HG03432 (cell line): ENCODE measurements at regions not wholly inside any gene's neighbourhood (a gene's known extent, or its start where the extent isn't known, plus 50 kb on each side); places are given as distances from the start of the nearest gene placed in this dataset.

Source experiments
- ATAC-seq: cut with Tn5 transposase; IDR thresholded peaks from one replicate; pipeline ENCODE4 v1.9.1; 2021; ENCODE audit warnings: mild to moderate bottlenecking, moderate library complexity; ENCODE audit not compliant: unreplicated experiment

DNA sequence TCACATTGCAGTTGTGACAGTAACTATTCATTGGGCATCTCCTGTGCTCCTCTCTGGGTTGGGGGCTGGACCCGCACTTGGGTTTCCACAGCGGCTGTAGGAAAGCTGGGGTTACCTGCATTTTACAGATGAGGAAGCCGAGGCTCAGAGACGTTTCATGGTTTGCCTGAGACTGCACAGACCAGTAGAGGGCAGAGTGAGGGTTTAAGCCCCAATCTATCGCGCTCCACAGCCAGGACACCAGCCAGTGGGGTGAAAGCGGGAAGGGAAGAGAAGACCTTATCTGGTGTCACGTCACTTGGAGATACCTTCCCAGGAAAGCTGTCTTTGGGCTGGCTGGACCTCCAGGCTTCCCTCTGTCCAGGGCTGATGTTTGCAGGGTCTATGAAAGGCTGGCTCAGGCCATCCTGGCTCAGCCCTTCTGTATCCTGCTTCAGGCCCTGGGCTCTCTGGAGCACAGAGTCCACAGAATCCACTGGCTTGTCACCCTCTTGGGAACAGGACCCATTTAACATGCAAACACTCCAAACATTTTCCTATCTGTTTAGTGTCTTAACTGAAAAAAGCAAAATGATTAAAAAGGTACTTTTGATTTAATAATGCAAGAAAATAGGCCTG is 167.7 kb downstream of the EMX2 start:
- ATAC-seq, result no peak

DNA sequence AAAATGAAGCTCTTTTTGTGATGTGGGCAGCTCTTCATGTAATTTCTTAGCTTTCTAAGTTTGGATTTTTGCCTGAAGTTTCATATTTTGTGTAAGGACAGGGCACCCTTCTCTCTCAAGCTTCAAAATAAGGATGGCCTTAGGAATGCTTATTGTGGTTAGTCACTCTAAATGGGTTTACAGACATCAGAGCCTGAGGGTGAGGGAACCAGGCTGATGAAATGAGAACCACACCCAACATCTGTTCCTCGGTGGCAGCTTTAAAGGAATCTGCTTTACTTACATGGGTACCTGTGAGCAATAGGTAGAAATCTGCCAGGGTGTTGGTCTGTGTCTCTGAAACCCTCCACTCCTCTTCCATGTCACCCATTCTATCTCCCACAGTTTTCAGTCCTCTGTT is 174.3 kb downstream of the EMX2 start:
- ATAC-seq, result no peak

DNA sequence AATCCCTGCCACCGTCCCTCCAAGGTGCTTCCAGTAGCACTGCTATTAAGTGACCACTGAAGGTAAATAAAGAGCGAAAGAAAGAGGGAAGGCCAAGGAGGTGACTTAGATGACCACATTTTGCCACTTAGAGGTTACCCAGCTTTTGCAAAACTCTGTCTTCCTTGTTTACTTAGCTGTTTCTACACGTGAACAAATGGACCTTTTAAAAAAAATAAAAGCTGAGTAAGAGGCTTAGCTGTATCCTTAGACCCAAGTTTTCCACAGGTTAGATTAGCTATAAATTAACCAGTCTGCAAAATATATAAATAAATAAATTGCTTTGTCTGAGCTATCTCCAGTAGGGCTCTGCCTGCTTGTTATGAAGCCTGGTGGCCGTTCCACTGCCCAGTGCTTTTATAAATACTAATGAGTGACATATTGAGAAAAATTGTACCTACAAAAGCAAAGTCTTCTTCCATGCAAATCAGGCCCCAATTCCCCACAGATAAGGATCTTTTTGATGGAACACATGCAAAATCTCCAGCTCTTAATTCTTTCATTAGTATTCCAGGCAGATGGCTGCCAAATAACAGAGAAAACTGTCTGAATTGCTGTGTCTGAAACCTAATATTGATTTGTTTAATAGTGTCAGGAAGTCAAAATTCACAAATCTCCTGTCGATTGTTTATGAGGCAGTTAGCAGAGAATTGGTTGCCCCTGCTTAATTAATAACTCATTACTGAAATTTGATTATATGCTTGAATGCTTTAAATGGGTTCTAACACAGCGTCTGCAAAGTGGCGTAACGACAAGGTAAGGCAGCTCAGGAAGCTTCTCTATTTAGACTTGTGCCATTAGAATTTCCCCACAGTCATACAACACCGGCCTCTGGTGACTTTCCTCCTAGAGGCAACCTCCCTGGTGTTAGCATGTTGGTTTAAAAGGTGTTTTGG is 176.7 kb downstream of the EMX2 start:
- no peak for ATAC-seq

DNA sequence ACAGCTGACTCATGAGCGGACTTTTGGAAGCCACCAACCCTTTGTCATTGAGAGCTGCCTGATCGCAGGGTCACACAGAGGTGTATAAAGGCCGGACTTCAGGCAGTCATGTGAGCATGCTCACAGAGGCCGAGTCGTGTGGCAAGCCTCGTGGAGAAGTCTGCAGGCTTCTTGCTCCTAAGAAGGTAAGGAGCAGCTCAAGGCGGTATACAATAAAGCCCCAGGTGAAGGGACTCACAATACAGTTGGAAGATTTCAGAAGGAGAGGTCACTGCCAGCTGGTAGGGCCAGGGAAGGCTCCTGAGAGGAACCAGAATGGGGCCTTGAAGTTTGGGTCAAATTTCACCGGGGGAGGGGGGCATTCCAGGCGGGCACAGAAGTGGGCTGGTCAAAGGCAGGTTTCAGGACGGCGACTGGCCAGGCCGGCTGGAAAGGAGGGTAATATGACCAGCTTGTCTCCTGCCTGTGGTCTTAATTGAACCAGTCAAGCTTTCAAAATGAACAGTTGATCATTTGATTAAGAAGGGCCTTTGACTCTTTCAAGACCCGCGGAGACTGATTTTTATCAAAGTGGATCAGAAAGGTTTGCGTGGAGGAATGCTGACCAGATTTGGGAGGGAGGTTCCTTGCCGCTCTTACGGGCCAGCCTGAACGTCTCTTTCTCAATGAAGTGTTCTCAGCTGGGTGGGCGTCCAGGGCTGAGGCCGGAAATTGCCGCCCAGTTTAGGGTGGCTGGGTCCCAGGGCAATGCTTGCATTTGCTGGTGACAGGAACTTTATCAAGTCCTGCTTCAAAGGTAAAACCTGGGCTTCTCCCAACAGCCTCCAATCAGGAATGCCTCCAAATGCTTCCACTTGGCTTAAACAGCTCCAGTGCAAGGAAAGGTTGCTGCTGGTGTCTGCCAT is 178.6 kb downstream of the EMX2 start:
- ATAC-seq, result no peak

DNA sequence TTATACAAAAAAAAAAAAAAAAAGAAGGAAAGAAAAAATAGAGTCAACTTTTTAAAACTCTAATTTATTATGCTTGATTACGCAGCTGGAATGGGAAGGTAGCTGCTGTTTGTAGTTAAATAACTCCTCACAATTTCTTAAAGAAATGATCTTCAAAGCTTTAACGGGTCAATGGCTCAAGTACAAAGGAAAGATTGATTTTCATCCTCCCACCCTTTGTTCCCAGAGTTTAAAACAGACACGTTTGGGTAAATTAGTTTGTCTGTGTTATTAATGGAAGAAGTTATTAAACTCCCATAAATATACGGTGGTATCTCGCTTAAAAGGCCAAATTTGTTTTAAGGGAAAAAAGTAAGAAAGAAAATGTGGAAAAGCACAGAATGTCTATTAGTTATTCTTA is 179.3 kb downstream of the EMX2 start:
- no peak for ATAC-seq

DNA sequence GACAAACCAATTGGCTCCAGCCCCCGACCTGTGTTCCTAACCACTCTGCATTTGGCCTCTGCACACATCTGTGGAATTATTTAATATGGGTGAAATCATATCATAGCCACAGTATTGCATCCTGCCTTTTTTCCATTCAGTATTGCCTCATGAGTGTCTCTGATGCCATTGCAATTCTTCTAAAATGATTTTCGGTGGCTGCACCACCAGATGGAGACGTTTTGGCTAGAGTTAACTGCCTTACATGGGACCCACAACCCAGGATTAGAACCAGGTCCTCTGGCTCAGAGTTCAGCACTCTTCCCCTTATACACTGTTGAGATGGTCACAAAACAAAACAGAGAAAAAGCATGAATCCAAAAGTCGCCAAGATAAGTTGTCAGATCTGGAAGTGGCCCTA is 180.8 kb downstream of the EMX2 start:
- no peak for ATAC-seq

DNA sequence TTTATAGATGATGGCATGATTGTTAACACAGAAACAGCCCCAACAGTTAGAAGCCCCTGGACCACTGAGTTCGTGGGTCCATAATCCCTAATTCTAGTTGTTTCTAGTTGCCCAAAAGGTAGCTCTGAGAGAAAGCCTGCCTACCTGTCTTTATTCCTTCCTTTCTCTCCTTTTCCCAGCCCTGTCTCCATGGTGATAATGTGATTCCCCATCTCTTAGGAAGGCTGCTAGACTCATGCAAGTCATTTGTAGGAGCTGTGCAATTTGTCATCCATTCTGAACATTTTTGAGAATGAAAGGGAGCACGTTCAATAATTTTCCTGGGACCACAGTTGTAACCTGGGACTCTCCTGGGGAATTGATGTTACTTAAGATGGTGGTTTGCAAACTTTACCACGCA is 183.4 kb downstream of the EMX2 start:
- ATAC-seq, result no peak

DNA sequence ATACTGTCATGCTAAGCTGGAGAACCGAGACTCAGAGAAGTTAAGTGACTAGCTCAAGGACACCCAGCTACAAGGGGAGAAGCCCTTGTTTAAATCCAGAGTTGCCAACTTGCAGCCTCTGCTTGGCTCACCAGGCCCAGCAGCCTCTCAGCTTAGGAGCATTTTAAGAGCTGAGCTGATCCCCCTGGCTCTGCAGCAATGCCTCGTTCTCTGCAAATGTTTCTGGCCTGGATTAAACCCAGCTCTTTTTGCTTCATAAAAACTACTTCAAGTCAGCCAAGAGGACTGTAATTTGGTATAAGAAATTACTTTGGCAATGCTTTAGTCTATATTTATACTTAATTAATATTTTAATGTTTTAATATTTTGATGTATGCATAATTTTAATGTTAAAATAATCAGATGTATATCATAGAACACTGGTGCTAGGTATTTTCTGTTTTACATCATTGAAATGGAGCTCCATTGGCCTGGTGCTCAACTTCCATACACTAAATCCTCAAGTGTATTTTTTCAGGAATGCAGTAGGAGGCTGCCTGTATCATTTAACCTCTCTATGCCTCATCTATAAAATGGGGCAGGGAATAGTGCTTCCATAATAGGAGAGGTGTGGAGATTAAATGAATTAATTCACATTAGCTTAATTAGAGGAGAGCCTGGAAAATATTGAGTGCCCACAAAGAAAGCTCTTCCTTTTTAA is 184.2 kb downstream of the EMX2 start:
- ATAC-seq, result no peak

DNA sequence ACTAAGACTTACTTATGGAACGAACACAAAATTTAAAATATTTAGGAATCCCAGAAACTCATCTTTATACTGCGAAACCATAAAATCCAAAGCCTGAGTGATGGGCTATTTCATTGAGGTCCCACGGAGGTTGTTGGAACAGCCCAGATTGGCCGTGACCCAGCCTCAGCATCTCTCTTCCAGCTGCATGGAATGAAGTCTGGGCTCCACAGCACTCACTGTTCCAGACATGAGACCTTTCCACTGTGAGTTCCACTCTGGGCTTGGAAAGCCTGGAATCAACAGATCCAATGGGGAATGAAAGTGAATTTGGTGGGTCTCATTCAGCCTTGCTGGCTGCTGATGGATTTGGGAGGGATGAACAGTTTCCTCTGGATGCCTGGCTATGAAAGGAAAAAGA is 184.9 kb downstream of the EMX2 start:
- no peak for ATAC-seq

DNA sequence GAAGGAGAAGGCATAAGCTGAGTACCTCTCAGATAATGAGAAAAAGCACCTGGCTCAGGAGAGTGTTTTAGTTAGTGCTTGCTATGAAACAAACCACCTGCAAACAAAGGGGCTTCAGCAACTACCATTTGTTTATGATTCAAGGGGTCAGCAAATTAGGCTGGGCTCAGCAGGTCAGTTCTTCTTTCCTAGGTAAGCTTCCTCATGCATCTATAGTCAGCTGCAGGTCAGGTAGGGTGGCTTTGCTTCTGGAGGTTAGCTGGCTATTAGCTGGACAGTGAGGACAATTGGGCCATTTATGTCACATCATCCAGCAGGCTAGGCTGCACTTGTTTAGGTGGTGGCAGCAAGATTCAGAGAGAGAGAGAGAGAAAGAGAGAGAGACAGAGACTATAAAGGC is 185.5 kb downstream of the EMX2 start:
- ATAC-seq, result no peak

DNA sequence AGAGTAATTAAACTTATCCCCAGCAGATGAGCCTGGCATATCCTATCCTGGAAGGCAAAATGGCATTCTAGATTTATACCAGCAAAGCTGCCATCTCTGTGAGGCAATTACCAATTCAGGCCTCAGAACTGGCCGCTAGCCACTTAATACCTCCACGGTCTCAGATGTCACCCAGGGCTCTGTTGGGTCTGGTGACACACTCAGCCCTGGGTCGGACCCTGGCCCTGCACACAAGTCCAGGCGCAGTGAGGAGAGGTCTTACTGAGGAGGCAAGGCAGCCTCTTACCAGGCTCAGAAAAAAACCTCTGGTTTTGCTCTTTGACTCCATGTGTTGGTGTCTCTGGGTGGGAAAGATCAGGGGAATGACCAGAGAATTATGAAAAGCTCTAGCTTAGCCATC is 186.6 kb downstream of the EMX2 start:
- ATAC-seq, result no peak

DNA sequence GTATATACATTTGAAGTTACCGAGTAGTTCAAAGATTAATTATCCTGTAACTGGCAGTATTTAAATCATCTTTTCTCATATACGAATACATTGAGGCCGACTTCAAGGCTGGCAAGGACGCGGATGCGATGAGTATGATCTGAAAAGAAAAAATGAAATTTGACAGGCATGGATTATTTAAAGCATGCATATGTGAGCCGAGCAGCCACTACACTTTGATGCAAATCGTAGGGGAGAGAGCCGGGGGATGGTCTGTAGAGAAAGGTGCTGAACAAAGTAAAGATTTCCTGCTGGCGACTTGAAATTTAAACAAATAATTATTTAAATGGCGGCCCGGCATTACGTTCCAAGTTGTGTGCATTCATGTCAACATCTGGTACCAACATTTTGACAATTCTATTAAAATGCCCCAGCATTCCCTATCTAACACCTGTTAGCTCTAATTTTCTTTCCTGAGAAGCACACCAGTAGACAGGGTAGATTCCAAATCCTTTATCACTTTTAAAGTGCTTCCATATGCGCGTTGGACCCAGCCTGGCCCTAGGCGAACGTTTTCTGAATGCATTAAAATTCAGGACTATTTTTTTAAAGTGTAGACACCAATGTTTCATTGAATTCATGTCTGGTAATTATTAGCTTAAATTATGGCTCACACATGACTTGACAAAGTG is 188.7 kb downstream of the EMX2 start:
- no peak for ATAC-seq

DNA sequence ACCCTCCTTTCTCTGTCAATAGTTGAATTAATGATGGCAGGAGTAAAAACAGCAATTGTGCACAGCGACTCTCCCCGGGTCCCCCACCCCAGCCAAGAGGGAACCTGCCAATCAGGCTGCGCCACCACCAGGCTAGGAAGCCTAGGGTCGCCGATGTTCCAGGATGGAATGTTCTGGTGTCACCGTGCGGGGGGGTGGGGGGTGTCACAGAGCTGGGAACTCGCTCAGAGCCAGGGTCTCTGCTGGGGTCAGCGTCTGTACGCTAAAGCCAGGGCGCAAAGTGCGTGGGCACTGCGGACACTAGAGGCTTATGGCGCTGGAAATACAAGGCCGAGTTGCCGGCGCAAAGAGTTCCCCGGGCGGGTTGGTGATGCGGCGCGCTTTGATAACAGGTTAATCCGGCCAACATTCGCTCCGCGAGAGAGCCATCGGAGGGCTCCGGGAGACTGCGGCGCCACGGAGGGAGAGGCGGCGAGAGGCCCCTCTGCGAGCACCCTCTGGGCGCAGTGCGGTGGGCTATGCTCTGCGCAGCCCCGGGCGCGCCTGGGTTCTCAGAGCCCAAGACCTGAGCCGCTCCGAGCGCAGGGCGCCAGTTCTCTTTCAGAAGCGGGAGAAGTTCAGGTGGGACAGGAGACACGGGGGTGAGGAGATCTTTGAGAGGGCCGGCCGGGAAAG is 192.3 kb downstream of the EMX2 start:
- ATAC-seq, result no peak

DNA sequence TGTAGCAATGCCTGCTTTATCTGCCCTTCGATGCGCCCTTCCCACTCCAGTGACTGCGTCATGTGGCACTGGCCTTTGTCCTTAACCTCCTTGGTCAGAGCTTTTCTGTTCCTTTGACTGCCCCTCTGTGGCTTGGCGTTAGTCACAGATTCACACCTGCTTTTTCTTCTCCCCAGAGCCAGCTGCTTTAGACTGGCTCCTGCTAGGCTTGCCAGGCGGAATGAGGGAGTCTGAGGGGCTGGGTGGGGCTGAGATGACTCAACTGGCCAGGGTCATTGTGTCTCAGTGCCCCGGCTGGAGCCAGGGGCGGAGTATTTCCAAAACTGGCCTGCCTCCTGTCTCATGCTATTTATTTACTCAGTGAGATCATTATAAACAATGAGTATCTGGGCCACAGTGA is 194.1 kb downstream of the EMX2 start:
- no peak for ATAC-seq

DNA sequence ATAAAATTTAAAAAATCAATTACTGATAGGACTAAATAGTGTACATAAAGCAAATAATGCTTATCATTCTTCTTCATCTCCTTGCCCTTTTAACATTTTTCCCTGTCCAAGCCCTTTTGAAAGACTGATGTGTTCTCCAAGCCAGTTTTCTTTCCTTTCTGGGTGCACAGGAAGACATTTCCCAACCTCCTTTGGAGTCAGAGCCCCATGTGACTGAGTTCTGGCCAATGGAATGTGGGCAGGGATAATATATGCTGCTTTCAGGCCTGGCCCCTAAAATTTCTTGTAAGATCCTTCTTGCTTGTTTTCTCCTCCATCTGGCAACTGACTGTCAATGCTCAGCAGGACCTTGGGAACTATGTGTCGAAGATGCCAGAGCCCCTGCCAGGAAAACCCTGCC is 197.5 kb downstream of the EMX2 start:
- no peak for ATAC-seq

DNA sequence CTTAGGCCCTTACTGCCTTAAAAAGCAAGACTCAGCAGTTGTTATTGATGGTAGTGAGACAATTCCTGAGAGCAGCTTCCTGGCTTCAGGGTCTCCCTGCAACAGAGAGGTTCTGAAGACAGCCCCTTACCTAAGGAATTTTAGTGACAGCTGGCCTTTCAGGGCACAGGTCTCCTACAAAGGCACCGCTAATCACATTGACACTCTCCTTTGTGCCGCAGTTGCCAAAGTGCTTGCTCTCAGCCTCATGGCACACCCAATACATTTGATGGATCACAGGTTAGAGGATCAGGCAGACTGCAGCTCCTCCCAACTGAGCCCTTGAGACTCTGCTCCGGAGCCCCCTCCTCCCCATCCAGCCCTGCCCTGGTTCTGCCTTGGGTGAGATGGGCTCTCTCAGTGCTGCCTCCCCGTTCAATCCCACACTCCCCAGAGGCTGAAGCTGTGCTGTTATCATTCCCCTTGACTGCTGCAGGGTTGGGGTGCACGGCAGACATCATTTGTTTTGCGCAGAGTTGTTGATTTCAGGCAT is 198.2 kb downstream of the EMX2 start:
- ATAC-seq, result no peak

DNA sequence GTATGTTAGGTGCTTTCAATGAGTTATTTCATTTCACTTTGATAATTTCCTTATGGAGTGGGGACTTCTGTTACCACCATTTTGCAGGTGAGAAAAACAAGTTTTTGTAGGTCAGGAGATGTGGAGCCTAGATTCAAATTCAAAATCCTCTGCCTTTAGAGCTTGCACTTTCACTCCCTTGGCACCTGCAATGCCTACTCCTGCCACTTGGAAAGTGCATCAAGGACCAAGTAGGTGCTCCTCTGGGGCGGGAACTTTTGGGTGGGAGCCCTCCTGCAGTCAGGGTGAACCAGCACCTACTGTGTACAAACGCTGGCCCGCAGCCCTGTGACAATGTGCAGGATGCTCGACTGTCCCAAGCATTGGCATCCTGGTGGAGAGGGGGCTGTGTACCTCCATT is 199.0 kb downstream of the EMX2 start:
- no peak for ATAC-seq

DNA sequence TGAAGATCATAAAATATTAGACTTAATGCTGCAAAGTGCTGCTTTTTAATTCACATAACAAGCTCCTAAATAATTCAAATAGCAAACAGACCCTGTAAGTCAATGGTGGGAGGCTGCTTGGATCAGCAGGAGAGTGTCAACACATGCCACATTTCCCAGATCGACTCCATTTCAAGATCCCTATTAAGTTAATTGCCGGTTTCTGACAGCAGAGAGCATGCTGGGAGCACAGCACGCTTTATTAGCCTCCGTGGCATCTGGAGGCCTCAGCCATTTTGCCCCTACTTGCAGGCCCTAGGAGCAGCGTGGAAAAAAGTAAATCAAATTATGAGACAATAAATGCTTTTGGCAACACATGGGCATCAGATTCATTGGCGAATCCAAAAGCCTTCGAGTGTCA is 201.0 kb downstream of the EMX2 start:
- ATAC-seq, result no peak

DNA sequence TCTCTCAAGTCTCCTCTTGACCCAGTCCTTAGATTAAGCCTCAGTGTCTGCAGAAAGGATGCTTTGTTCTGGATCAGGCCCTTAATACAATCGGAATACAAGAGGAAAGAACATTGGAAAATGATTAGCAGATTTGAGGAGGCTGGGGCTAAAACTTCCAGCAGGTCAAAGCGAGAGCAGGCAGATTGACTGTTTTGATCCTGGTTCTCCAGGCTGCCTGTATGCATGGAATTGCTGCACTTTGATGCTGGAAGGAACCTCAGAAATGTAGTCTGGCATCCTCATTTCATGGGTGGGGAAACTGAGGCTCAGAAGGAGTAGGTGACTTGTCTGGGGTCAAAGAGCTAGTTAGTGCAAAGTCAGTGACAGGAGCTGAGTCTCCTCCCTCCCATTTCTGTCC is 202.8 kb downstream of the EMX2 start:
- no peak for ATAC-seq
